ENCODE measurements at regions not wholly inside any gene's neighbourhood (a gene's known extent, or its start where the extent isn't known, plus 50 kb on each side); places are given as distances from the start of the nearest gene placed in this dataset.
"Not testable (repeated sequence)": the region's sequence is repeated elsewhere in the genome, so short reads cannot be mapped to it uniquely, and the experiment has no call there.

- no peak for DNase-seq
These were observed 155.6 kb downstream of the NUF2 start for GRCh38 chr1:163477276-163477830.

GRCh38 chr1:163498391-163499330, 176.9 kb downstream of the NUF2 start:
- DNase-seq = not testable (repeated sequence)

GRCh38 chr1:163504331-163504978, 182.7 kb downstream of the NUF2 start:
- no peak for DNase-seq

GRCh38 chr1:163509114-163509513, 187.4 kb downstream of the NUF2 start:
- DNase-seq = no peak

- no peak for DNase-seq
These were observed 190.7 kb downstream of the NUF2 start for GRCh38 chr1:163512349-163512989.

GRCh38 chr1:163523375-163524029, 201.7 kb downstream of the NUF2 start:
- DNase-seq = no peak

GRCh38 chr1:163528710-163529348, 207.1 kb downstream of the NUF2 start:
- peak; percentile 32 for DNase-seq

GRCh38 chr1:163531345-163531744, 209.6 kb downstream of the NUF2 start:
- no peak for DNase-seq

- DNase-seq = no peak
These were observed 213.6 kb downstream of the NUF2 start for GRCh38 chr1:163535401-163535800.

GRCh38 chr1:163535807-163536206, 214.1 kb downstream of the NUF2 start:
- DNase-seq = peak; percentile 9

- no peak for DNase-seq
These were observed 216.1 kb downstream of the NUF2 start for GRCh38 chr1:163537809-163538208.

- no peak for DNase-seq
These were observed 216.9 kb downstream of the NUF2 start for GRCh38 chr1:163538667-163539066.

GRCh38 chr1:163540727-163541126, 219.0 kb downstream of the NUF2 start:
- no peak for DNase-seq

- DNase-seq = no peak
These were observed 222.7 kb downstream of the NUF2 start for GRCh38 chr1:163544441-163544840.

- DNase-seq = no peak
These were observed 236.4 kb downstream of the NUF2 start for GRCh38 chr1:163558162-163558561.

- no peak for DNase-seq
These were observed 240.0 kb downstream of the NUF2 start for GRCh38 chr1:163561580-163562295.

- DNase-seq = no peak
These were observed 240.6 kb downstream of the NUF2 start for GRCh38 chr1:163562355-163562754.

- no peak for DNase-seq
These were observed 243.4 kb downstream of the NUF2 start for GRCh38 chr1:163565166-163565565.

- DNase-seq = no peak
These were observed 248.3 kb downstream of the NUF2 start for GRCh38 chr1:163570071-163570470.

- no peak for DNase-seq
These were observed 250.2 kb downstream of the NUF2 start for GRCh38 chr1:163571950-163572349.

GRCh38 chr1:163574119-163574518, 252.4 kb downstream of the NUF2 start:
- no peak for DNase-seq

GRCh38 chr1:163580926-163581325, 259.2 kb downstream of the NUF2 start:
- no peak for DNase-seq

Measured in NCI-H1694 (cell line).